ENCODE measurements at regions not wholly inside any gene's neighbourhood (a gene's known extent, or its start where the extent isn't known, plus 50 kb on each side); places are given as distances from the start of the nearest gene placed in this dataset.
"Not testable (repeated sequence)": the region's sequence is repeated elsewhere in the genome, so short reads cannot be mapped to it uniquely, and the experiment has no call there.

DNA sequence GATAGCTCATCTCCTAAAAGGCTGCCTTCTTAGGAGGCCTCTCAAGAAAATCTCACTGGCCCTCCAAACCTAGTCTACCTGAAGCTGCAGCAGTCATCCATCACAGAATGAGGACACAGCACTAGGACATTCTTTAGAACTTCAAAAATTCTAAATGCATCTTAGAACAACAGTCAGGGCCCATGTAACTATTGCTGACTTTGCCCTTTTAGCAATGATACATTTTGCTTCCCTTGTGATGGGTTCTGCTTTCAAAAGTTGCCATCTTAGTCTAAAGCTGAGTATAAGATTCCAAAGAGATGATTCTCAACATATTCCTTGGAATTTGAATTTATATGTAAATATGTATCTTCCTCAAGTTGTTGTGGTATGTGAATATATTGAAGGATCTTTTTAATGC, 793.0 kb downstream of the RAB28 start:
- no peak for DNase-seq

DNA sequence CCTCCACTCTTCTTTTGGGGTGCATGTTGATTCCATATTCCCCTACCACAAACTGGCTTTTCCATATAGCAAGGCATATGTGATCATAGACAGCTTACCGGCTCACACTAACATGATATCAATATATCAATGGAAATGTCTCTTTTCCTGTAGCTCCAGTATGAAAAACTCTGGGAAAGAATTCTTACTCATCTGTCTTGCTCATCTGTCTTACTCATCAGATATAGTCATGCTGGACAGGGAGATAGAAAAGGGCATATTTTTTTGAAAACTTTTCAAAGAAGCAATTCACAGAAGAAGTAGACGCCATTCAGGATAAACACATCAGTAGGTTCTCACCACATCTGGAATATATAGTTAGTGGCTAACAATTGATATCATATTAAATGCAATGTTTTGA, 794.7 kb downstream of the RAB28 start:
- no peak for DNase-seq

DNA sequence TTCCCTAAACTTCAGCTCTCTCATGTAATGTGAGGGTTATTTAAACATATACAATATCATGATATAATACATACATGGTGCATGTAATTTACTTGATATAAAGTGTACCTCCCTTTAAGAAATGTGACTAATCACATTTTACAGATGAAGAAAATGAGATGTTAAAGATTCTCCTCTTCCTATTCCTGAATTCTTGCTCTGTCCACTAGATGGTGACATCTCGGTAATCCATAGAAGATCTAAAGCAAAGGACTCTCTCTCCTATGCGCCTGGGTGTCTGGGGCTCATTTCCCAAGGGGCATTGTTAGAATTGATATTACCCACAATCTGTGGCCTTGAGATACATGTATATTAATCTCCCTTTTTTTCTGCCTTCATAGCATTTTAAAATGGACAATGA, 804.9 kb downstream of the RAB28 start:
- DNase-seq, result no peak

DNA sequence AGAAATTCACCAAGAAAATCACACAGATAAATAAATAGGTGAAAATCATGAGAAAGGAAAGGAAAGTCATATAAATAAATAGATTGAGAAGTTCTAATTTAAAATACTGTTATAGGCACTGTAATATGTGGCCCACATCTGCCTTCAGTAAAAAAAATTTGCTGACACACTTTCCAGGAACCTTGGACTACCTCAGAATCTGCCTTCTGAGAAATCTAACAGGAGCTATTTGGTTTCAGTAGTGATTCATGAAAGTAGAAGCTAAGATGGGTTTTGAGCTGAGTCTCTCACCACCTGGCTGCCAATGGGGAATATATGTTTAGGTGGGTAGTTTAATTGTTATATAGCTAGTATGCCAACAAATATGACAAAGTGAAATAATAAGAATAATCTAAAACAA, 810.0 kb downstream of the RAB28 start:
- no peak for DNase-seq

DNA sequence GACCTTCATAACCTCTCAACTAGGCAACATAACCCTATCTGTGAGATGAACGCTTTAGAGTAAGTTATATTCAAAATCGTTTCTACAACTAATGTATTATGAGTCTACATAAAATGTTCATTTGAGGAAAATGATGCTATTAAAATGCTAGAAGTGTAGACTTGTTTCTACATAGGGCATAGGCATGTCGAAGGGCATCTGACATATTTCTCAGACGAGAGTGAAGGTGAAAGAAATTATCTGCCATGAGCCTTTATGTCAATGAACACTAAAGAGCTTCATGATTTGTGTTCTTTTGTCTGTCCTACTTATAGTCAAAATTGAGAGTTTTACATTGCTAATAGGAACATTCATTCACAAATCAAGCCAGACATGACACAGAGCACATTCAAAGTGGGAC, 811.8 kb downstream of the RAB28 start:
- DNase-seq, result no peak

DNA sequence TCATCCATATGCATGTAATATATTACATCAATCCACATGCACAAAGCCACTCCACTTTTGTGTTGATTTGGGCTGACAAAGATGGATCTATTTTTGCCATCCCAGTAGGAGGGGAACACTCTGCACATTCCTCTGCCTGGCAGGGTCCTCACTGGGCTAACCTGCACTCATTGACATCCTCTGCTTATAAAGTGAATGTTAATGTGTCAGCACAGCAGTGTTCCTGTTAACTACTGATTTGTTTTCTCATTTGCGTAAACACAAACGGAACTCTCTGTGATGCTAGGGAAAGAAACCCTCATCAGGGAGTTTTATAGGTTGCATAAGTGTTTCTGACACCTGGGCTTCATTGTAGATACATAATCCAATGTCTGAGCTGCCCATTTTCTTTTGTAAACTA, 826.0 kb downstream of the RAB28 start:
- DNase-seq, result no peak

GRCh38 chr4:12651876-12652275, 832.3 kb downstream of the RAB28 start:
- DNase-seq, result no peak

GRCh38 chr4:12645732-12646131, 838.4 kb downstream of the RAB28 start:
- no peak for DNase-seq

DNA sequence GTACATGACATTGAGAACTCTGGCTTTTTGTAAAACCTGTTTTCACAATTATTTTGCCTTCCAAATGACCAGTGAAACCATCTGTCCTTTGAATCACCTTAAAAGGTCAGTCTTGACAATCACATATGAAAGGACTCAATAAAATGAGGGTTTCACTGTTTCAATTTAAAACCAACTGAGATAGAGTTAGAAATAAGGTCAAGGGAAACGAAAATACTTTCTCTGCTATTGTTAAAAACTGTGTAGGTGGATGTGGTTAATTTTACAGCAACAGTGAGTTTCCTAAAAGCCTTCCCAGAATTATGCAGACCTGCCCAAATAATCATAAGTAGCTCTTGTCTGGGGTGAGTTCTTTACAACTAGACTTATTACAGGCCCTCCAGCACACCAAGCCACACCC, 839.9 kb downstream of the RAB28 start:
- DNase-seq, result no peak

DNA sequence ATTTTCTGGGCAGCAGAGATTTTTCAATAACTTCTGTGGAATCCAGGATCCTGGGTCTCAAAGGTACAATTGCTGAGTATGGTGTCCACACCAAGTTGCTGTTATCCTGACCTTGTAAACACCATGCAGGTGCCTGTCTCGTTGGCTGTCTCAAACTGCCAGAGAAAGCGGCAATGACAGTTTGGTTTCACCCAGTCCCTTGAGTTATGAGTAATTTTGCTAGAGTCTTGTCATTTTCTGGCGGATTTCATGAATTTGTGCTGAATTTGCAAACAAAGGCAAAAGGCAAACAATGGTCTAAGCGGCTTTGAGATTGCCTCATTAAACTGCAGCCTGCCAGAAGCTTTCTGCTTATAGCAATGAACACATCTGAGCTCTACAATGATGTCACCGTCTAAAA, 847.9 kb downstream of the RAB28 start:
- DNase-seq, result no peak

DNA sequence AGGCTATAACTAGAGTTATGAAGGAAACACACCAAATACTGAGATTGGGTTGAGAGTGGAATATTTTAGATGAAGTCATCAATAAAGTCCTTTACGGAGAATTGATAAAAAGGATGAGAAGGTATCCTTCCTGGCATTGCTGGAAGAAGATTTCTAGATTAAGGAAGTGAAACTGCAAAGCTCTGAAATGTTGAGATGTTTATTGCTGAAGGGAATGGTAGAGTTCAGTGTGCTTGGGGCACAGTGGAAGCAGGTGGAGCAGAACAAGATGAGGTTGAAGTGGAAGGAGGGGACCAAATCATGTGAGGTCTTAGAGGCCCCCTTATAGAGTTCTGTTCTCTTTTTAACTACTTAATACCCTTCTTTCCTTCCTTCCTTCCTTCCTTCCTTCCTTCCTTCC, 848.5 kb downstream of the RAB28 start:
- no peak for DNase-seq

- DNase-seq, result peak; percentile 50
These were observed 851.0 kb downstream of the RAB28 start for GRCh38 chr4:12633053-12633651.

DNA sequence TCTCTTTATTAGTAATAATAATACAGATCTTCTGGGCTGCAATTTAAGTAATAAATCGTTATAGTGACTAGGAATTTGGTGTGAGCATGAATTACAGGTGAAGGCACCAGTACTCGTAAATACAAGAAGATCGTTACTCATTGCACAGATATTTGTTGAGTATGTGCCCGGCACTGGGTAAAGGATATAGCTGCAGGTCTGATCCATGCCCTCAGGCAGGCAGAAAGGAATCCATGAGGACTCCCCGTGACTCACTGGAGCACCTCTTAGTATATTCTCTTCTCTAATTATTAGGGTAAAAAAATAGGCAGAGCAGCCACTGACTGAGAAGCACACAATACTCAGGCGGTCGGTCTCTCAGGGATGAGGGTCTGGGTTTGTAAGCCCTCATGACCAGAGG, 868.3 kb downstream of the RAB28 start:
- no peak for DNase-seq

GRCh38 chr4:12612876-12613275, 871.3 kb downstream of the RAB28 start:
- DNase-seq, result no peak

DNA sequence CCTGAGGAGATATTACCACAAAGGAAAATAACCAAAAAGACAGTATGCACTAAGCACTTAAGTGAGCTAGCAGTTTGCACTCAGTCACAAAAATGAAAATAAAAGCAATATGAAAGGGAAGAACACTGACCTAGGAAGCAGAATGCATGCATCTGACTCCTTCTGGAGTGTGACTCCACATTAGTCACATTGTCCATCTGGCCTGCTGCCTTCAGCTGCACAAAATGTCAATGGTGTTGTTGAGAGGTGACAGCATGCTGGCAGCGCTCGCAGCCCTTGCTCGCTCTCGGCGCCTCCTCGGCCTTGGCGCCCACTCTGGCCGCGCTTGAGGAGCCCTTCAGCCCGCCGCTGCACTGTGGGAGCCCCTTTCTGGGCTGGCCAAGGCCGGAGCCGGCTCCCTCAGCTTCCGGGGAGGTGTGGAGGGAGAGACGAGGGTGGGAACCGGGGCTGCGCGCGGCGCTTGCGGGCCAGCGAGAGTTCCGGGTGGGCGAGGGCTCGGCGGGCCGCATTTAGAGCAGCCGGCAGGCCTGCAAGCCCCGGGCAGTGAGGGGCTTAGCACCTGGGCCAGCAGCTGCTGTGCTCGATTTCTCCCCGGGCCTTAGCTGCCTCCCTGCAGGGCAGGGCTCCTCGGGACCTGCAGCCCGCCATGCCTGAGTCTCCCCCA, 874.8 kb downstream of the RAB28 start:
- DNase-seq, result not testable (repeated sequence)

- no peak for DNase-seq
These were observed 888.2 kb downstream of the RAB28 start for GRCh38 chr4:12595986-12596385.

GRCh38 chr4:12595489-12595888, 888.7 kb downstream of the RAB28 start:
- DNase-seq, result no peak

GRCh38 chr4:12588582-12588981, 895.6 kb downstream of the RAB28 start:
- DNase-seq, result no peak

GRCh38 chr4:12586242-12587006, 897.7 kb downstream of the RAB28 start:
- no peak for DNase-seq

DNA sequence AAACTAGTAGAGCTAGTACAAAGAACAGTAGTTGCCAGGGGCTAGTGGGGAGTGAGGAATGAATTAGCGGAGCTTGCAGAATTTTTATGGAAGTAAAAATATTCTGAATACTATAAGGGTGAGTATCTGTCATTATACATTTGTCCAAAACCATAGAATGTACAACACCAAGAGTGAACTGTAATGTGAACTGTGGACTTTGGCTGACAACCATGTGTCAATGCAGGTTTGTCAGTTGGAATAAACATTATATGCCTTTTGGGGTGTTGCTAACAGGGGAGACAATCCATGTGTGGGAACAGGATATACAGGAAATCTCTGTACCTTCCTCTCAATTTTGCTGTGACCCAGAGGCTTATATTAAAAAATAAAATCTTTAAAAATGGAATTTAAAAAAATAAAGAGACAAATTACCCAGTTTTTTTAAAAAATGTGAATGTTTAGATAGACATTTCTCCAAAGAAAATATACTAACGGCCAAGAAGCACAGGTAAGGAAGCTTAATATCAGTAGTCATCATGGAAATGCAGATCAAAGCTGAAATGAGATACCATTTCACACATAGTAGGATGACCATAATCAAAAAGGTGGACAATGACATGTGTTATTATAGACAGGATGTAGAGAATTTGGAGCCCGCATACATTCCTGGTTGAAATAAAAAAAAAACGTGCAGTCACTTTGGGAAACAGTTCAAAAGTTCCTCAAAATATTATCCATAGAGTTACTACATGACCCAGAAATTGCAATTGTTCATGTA, 899.8 kb downstream of the RAB28 start:
- DNase-seq, result no peak

GRCh38 chr4:12583275-12583674, 900.9 kb downstream of the RAB28 start:
- no peak for DNase-seq

DNA sequence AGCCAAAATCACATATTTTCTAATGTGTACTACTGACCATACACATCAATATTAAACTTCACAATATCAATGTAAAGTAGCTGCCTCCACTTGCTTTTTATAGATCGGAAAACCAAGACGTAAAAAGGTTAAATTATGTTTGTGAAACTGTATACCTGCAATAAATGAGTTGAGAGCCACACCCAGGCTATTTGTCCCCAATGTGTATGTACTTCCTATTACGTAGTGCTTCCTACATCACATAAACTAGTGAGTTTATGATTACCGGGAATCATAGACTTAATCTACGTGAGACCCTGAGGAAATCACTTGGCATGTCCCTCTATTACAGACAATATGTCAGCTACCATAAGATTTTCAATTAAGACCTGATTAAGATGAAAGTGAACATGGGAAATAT, 903.4 kb downstream of the RAB28 start:
- DNase-seq, result no peak

GRCh38 chr4:12579172-12579571, 905.0 kb downstream of the RAB28 start:
- DNase-seq, result no peak

Data from occipital lobe (tissue), 1 donor.